ENCODE measurements at regions not wholly inside any gene's neighbourhood (a gene's known extent, or its start where the extent isn't known, plus 50 kb on each side); places are given as distances from the start of the nearest gene placed in this dataset.

DNA sequence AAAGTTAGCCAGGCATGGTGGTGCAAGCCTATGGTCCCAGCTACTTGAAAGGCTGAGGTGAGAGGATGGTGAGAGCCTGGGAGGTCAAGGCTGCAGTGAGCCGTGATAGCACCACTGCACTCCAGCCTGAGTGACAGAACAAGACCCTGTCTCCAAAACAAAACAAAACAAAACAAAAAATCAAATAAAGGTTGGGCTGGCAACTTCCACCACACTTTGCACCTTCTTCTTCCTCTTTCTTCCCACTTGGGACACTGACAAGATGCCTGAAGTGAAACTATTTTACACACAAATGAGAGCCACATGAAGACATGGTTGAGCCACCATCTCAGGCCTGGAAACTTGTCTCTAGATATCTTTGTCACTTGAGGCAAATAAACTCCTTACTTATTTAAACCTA, 53.8 kb upstream of the CCDC28A start:
- TF ChIP-seq, protein P1, sequence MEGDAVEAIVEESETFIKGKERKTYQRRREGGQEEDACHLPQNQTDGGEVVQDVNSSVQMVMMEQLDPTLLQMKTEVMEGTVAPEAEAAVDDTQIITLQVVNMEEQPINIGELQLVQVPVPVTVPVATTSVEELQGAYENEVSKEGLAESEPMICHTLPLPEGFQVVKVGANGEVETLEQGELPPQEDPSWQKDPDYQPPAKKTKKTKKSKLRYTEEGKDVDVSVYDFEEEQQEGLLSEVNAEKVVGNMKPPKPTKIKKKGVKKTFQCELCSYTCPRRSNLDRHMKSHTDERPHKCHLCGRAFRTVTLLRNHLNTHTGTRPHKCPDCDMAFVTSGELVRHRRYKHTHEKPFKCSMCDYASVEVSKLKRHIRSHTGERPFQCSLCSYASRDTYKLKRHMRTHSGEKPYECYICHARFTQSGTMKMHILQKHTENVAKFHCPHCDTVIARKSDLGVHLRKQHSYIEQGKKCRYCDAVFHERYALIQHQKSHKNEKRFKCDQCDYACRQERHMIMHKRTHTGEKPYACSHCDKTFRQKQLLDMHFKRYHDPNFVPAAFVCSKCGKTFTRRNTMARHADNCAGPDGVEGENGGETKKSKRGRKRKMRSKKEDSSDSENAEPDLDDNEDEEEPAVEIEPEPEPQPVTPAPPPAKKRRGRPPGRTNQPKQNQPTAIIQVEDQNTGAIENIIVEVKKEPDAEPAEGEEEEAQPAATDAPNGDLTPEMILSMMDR (IDR thresholded peaks at IDR 0.05; ENCODE audit: control extremely low read depth, extremely low read depth, low read depth, missing control alignments), result no peak
- POLR2A ChIA-PET, result no interaction called here
- CTCF ChIA-PET, result interaction anchor here (0.9 to 1.7 kb wide), 2 partner anchors 16 to 28 kb away, joined by 3 to 6 read pairs; no protein-coding TSS in a partner anchor
- no peak for DNase-seq (ENCODE audit: extremely low spot score)

DNA sequence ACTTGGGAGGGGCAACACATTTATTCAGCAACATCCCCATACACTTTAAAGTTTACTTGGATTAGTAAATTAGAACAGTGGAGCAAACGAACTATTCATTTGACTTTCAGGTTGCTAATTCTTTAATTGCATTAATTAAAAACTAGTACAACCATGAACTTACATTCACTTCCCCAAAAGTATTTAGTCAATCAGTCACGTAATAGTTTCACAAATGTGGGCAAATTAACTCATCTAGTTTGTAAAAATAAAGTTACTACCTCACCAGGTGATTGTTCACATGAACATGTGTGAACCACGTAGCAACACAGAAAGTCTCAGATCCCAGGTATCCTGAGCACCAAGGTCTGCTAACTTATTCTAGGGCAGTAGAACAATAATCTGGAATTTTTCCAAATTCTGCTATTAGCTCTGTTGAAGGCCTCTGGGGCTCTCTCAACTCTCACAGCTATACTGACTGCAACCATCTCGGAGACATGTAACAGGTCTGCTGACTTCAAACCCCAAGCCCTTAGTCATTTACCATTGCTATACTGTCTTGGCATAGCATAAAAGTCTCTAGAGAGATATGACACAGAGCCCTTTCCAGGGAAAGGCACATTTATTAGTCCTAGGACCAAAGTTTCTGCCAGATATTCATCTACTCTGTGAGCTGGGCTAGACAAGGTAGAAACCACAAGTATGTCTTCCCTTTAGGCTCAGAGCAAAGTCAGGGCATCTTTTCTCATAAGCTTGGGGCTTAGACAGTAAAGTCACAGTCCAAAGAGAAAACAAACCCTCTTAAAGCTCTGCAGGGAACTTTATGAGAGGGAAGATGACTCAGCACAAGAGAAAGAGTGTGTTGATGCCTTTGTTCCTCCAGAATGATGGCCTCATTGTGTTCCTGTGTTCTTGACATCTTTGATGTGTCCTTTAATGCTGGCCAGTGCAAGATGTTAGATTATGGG, 50.9 kb upstream of the CCDC28A start:
- no peak for DNase-seq (ENCODE audit: extremely low spot score)
- ChIA-PET CTCF (interaction anchor here (1.3 kb wide), 1 partner anchor 11 kb away, joined by 5 read pairs; no protein-coding TSS in a partner anchor), POLR2A (no interaction called here)
- TF ChIP-seq, protein P1 (IDR thresholded peaks at IDR 0.05; ENCODE audit: control extremely low read depth, extremely low read depth, low read depth, missing control alignments), result no peak
